Trophoblast cell (in vitro differentiated cells and primary cell): ENCODE measurements at regions not wholly inside any gene's neighbourhood (a gene's known extent, or its start where the extent isn't known, plus 50 kb on each side); places are given as distances from the start of the nearest gene placed in this dataset.

ENCODE experiments used
- DNase-seq, 2 donors: peaks; one replicate each; pipeline ENCODE4 v3.0.0-alpha.2; 2016
- H2AFZ ChIP-seq: 2 replicates; pipeline ENCODE4 v1.6.1; 2013; ENCODE audit warnings: low read length, moderate library complexity, mild to moderate bottlenecking; ENCODE audit not compliant: insufficient read depth, poor library complexity
- H2AK5ac ChIP-seq: 2 replicates; pipeline ENCODE4 v1.6.1; 2013; ENCODE audit warnings: mild to moderate bottlenecking, low read length
- H2BK120ac ChIP-seq: 2 replicates; pipeline ENCODE4 v1.6.1; 2013; ENCODE audit warnings: low read length, mild to moderate bottlenecking, moderate library complexity; ENCODE audit not compliant: insufficient read depth, poor library complexity
- H2BK12ac ChIP-seq: 2 replicates; pipeline ENCODE4 v1.6.1; 2013; ENCODE audit warnings: mild to moderate bottlenecking, low read length, moderate library complexity
- H2BK5ac ChIP-seq: 2 replicates; pipeline ENCODE4 v1.6.1; 2013; ENCODE audit warnings: low read length, low read depth, moderate library complexity, mild to moderate bottlenecking; ENCODE audit not compliant: poor library complexity
- H3K14ac ChIP-seq: 2 replicates; pipeline ENCODE4 v1.6.1; 2013; ENCODE audit warnings: mild to moderate bottlenecking, low read length
- H3K18ac ChIP-seq: 2 replicates; pipeline ENCODE4 v1.6.1; 2013; ENCODE audit warnings: mild to moderate bottlenecking, low read length
- H3K23ac ChIP-seq: 2 replicates; pipeline ENCODE4 v1.6.1; 2013; ENCODE audit warnings: low read length
- H3K27ac ChIP-seq: 2 replicates; pipeline ENCODE4 v1.5.1; 2013; ENCODE audit warnings: low read depth, mild to moderate bottlenecking, inconsistent platforms, low read length, moderate library complexity
- H3K27me3 ChIP-seq: 2 replicates; pipeline ENCODE4 v1.6.1; 2013; ENCODE audit warnings: inconsistent platforms, mild to moderate bottlenecking, low read length, moderate library complexity; ENCODE audit not compliant: insufficient read depth
- H3K36me3 ChIP-seq, 2 experiments: 1 replicate in 1 of 2; 2 replicates in 1 of 2; pipeline ENCODE4 v1.6.1; 2013; ENCODE audit warnings: low read length in 2 of 2, mild to moderate bottlenecking in 2 of 2, moderate library complexity in 1 of 2; ENCODE audit not compliant: insufficient read depth in 2 of 2, control insufficient read depth in 1 of 2
- H3K4ac ChIP-seq: 2 replicates; pipeline ENCODE4 v1.6.1; 2013; ENCODE audit warnings: low read depth, mild to moderate bottlenecking, low read length, moderate library complexity
- H3K4me1 ChIP-seq, 2 experiments: 1 replicate in 1 of 2; 2 replicates in 1 of 2; pipeline ENCODE4 v1.6.1; 2013; ENCODE audit warnings: low read length in 2 of 2, mild to moderate bottlenecking in 2 of 2, moderate library complexity in 1 of 2; ENCODE audit not compliant: insufficient read depth in 2 of 2, control insufficient read depth in 1 of 2
- H3K4me2 ChIP-seq: 2 replicates; pipeline ENCODE4 v1.6.1; 2013; ENCODE audit warnings: inconsistent platforms, mild to moderate bottlenecking, low read length, moderate library complexity
- H3K4me3 ChIP-seq: 2 replicates; pipeline ENCODE4 v1.5.1; 2013; ENCODE audit warnings: mild to moderate bottlenecking, low read depth, low read length, inconsistent platforms
- H3K79me1 ChIP-seq: one replicate; pipeline ENCODE4 v1.6.1; 2013; ENCODE audit warnings: low read length
- H3K79me2 ChIP-seq: 2 replicates; pipeline ENCODE4 v1.6.1; 2013; ENCODE audit warnings: low read length, mild to moderate bottlenecking; ENCODE audit not compliant: control insufficient read depth, insufficient read depth, poor library complexity
- H3K9ac ChIP-seq: 2 replicates; pipeline ENCODE4 v1.6.1; 2013; ENCODE audit warnings: mild to moderate bottlenecking, low read length
- H3K9me3 ChIP-seq: 2 replicates; pipeline ENCODE4 v1.6.1; 2013; ENCODE audit warnings: low read depth, mild to moderate bottlenecking, control low read depth, inconsistent platforms, low read length; ENCODE audit not compliant: insufficient read depth
- H4K12ac ChIP-seq: 2 replicates; pipeline ENCODE4 v1.6.1; 2013; ENCODE audit warnings: low read depth, mild to moderate bottlenecking, low read length, moderate library complexity
- H4K8ac ChIP-seq: 2 replicates; pipeline ENCODE4 v1.6.1; 2013; ENCODE audit warnings: low read depth, mild to moderate bottlenecking, low read length, moderate library complexity
- H4K91ac ChIP-seq: one replicate; pipeline ENCODE4 v1.6.1; 2013; ENCODE audit warnings: low read depth, mild to moderate bottlenecking, low read length, moderate library complexity
- WGBS: extraction: QIAGEN DNeasy Blood & Tissue Kit; methylation state at CpG from one replicate; pipeline ENCODE4 v1.1.7; 2013; ENCODE audit warnings: missing lambda C conversion rate; ENCODE audit not compliant: insufficient read length, insufficient coverage; ENCODE audit errors: extremely low coverage; 5-methylcytosine and 5-hydroxymethylcytosine counted together

DNA sequence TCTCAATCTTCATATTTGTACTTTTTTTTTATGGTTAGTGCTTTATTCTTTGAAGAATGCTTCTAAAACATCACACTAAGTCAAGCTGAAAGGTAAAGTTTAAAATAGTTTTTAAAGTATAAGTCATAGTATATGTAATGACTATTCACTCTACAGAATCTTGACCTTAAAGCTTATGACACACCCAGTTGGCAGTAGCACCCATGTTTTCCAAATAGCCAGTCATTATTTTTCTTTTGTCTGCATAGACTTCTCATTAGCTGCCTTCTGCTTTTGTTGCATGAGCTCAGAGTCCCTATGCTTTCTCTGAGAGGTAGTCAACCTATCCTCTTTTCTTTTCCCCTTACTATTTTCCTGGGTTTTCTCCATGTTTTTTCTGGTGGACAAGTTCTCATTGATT, 231.5 kb downstream of the PCDH18 start:
- Histone ChIP-seq H3K14ac (no peak overlapping the region), H2BK12ac (no peak overlapping the region), H2BK5ac (no peak overlapping the region), H3K79me1 (no peaks in the 10 kb centered on the region), H3K4ac (no peak overlapping the region), H3K18ac (no peak overlapping the region), H4K12ac (no peak overlapping the region), H3K36me3 (no peaks in the 10 kb centered on the region), H3K27me3 (no peaks in the 10 kb centered on the region), H3K9ac (no peak overlapping the region), H4K91ac (no peak overlapping the region), H3K79me2 (no peaks in the 10 kb centered on the region), H2BK120ac (no peak overlapping the region), H3K9me3 (no peaks in the 10 kb centered on the region), H3K4me1 (no peaks in the 10 kb centered on the region), H4K8ac (no peak overlapping the region), H3K23ac (no peak overlapping the region), H3K4me3 (no peak overlapping the region), H3K27ac (no peak overlapping the region), H2AFZ (no peak overlapping the region), H2AK5ac (no peak overlapping the region), H3K4me2 (no peak overlapping the region)
- DNase-seq = no peak

DNA sequence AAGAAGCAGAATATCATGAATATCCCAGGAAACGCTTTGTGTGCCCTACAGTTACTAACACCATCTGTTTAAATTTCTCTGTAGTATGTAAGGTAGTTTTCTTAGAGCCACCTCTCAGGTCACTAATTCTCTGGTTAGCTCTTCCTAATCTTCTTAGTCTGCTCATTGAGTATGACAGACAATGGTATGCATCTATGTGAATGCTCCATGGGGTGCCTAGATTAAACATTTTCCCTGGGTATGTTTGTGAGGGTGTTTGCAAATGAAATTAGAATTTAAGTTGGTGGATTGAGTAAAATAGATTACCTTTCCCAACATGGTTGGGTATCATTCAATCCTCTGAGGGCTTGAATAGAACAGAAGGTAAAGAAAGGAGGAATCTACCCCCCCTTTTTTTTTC, 233.0 kb downstream of the PCDH18 start:
- Histone ChIP-seq H2BK5ac (no peak overlapping the region), H4K91ac (no peak overlapping the region), H3K4me3 (no peak overlapping the region), H4K8ac (no peak overlapping the region), H2BK120ac (no peak overlapping the region), H3K27ac (no peak overlapping the region), H3K9me3 (no peaks in the 10 kb centered on the region), H2BK12ac (no peak overlapping the region), H3K9ac (no peak overlapping the region), H3K4me2 (no peak overlapping the region), H2AK5ac (no peak overlapping the region), H3K36me3 (no peaks in the 10 kb centered on the region), H3K14ac (no peak overlapping the region), H2AFZ (no peak overlapping the region), H3K18ac (no peak overlapping the region), H4K12ac (no peak overlapping the region), H3K27me3 (no peaks in the 10 kb centered on the region), H3K4me1 (no peaks in the 10 kb centered on the region), H3K23ac (no peak overlapping the region), H3K79me1 (no peaks in the 10 kb centered on the region), H3K79me2 (no peaks in the 10 kb centered on the region), H3K4ac (no peak overlapping the region)
- DNase-seq = no peak
- no CpG with 5 or more reads among the region's 1 CpG for WGBS

DNA sequence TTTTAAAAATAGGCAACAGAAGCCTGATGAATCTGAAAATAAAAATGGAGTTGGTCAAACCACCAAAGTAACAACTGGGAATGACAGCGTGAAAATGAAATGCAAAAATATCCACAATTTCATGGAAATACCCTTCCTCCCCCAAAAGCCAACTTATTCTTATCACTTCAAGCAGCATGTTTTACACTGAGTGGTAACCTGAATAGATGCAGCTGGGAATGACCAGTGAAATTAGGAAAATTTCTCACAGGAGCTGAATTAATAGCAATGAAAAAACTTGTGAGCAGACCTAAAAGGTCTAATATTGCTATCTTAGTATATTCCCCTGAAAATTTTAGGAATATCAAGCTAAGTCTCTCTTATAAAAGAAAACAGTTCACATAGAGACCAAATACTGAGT, 239.0 kb downstream of the PCDH18 start:
- WGBS = no CpG with 5 or more reads among the region's 1 CpG
- H3K14ac ChIP-seq = no peak overlapping the region

DNA sequence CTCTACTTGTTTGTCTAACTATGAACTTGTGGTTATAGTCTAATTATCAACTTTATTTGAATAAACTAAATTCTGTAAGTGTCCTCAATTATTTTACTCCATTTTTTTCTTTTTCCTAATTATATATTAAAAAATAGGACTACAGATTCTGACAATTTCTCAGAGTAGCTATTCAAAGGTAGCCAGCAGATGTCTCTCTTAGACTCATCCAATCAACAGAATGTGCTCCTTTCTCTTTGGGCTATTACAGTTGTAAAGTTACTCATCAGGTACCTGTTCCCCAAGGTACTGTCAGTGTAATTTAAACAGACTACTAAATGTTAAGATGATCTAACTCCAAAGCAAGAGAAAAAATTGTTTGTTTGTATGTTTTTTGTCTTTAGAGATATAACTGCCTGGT, 248.6 kb downstream of the PCDH18 start:
- Histone ChIP-seq H3K9ac (no peak overlapping the region), H3K4ac (no peak overlapping the region), H2AFZ (no peak overlapping the region), H3K4me1 (no peaks in the 10 kb centered on the region), H2BK5ac (no peak overlapping the region), H3K14ac (no peak overlapping the region), H4K91ac (no peak overlapping the region), H3K9me3 (no peaks in the 10 kb centered on the region), H3K23ac (no peak overlapping the region), H2BK12ac (no peak overlapping the region), H2BK120ac (no peak overlapping the region), H3K4me3 (no peak overlapping the region), H3K36me3 (no peaks in the 10 kb centered on the region), H2AK5ac (no peak overlapping the region), H3K18ac (no peak overlapping the region), H3K4me2 (no peak overlapping the region), H3K27ac (no peak overlapping the region), H3K27me3 (no peaks in the 10 kb centered on the region), H4K8ac (no peak overlapping the region), H4K12ac (no peak overlapping the region), H3K79me1 (no peaks in the 10 kb centered on the region), H3K79me2 (no peaks in the 10 kb centered on the region)
- DNase-seq = no peak

More for the DNA sequence above, 239.0 kb downstream of the PCDH18 start:
- no peak overlapping the region for H4K91ac ChIP-seq
- no peaks in the 10 kb centered on the region for H3K79me1 ChIP-seq
- H2BK120ac ChIP-seq = no peak overlapping the region
- no peak overlapping the region for H3K4me2 ChIP-seq
- no peak overlapping the region for H3K23ac ChIP-seq
- H4K8ac ChIP-seq = no peak overlapping the region
- no peak for DNase-seq
- no peak overlapping the region for H3K4ac ChIP-seq
- no peaks in the 10 kb centered on the region for H3K4me1 ChIP-seq
- no peak overlapping the region for H2AFZ ChIP-seq
- H3K4me3 ChIP-seq = no peak overlapping the region
- no peaks in the 10 kb centered on the region for H3K79me2 ChIP-seq
- no peaks in the 10 kb centered on the region for H3K9me3 ChIP-seq
- no peaks in the 10 kb centered on the region for H3K27me3 ChIP-seq
- H2BK5ac ChIP-seq = no peak overlapping the region
- no peak overlapping the region for H3K9ac ChIP-seq
- no peak overlapping the region for H2BK12ac ChIP-seq
- no peak overlapping the region for H2AK5ac ChIP-seq
- no peak overlapping the region for H3K27ac ChIP-seq
- no peak overlapping the region for H4K12ac ChIP-seq
- H3K18ac ChIP-seq = no peak overlapping the region
- H3K36me3 ChIP-seq = no peaks in the 10 kb centered on the region

GRCh38 chr4:137278431-137278830, 253.9 kb downstream of the PCDH18 start:
- Histone ChIP-seq H2AFZ (no peak overlapping the region), H4K8ac (no peak overlapping the region), H4K12ac (no peak overlapping the region), H3K27ac (no peak overlapping the region), H4K91ac (no peak overlapping the region), H3K23ac (no peak overlapping the region), H3K4me2 (no peak overlapping the region), H3K4me3 (no peak overlapping the region), H3K79me2 (no peaks in the 10 kb centered on the region), H3K79me1 (no peaks in the 10 kb centered on the region), H3K9me3 (no peaks in the 10 kb centered on the region), H3K4me1 (no peaks in the 10 kb centered on the region), H3K9ac (no peak overlapping the region), H3K4ac (no peak overlapping the region), H3K14ac (no peak overlapping the region), H2AK5ac (no peak overlapping the region), H2BK12ac (no peak overlapping the region), H2BK120ac (no peak overlapping the region), H3K27me3 (no peaks in the 10 kb centered on the region), H2BK5ac (no peak overlapping the region), H3K36me3 (no peaks in the 10 kb centered on the region), H3K18ac (no peak overlapping the region)
- WGBS = no CpG with 5 or more reads among the region's 1 CpG
- no peak for DNase-seq
